22Rv1 (cell line): ENCODE measurements at regions not wholly inside any gene's neighbourhood (a gene's known extent, or its start where the extent isn't known, plus 50 kb on each side); places are given as distances from the start of the nearest gene placed in this dataset.

ENCODE experiments used
- H3K27ac ChIP-seq: fragments of 450-650 bp; 2 replicates; pipeline ENCODE4 v1.5.1; 2017
- CTCF ChIP-seq: fragments of 450-650 bp; IDR thresholded peaks from 2 replicates; pipeline ENCODE4 v1.5.1; 2017; ENCODE audit warnings: mild to moderate bottlenecking
- ZFX ChIP-seq: fragments of 450-650 bp; IDR thresholded peaks from 2 replicates; pipeline ENCODE4 v1.6.1; 2017; ENCODE audit warnings: antibody characterized with exemption, borderline replicate concordance

GRCh38 chr4:13907255-13907751 is 279.8 kb upstream of the BOD1L1 start:
- no peak for TF ChIP-seq CTCF
- no peak overlapping the region for H3K27ac ChIP-seq

- H3K27ac ChIP-seq: no peak overlapping the region
- TF ChIP-seq ZFX (no peak), CTCF (no peak)
Measured at GRCh38 chr4:13908455-13908854, 280.9 kb upstream of the BOD1L1 start.

GRCh38 chr4:13910556-13910955 is 283.0 kb upstream of the BOD1L1 start:
- H3K27ac ChIP-seq: no peak overlapping the region
- TF ChIP-seq ZFX (no peak), CTCF (no peak)

DNA sequence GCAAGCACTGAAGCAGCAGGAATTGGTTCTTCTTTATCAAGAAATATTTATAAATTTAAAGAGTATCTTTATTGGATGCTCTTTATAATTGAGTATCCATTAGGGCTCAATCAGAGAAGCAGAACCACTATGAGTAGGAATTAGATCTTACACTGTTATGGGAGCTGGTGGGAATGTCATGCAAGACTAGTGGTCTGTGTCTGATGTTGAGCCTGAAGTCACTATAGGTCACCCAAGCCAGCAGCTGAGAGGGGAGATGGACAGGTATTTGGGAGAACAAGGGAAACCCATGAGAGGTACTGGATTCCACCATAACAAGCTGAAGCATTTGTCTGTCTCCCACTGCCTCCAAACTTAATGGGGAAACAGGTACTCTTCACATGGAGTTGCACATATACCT is 283.7 kb upstream of the BOD1L1 start:
- no peak for TF ChIP-seq CTCF
- no peak for TF ChIP-seq ZFX
- no peak overlapping the region for H3K27ac ChIP-seq

DNA sequence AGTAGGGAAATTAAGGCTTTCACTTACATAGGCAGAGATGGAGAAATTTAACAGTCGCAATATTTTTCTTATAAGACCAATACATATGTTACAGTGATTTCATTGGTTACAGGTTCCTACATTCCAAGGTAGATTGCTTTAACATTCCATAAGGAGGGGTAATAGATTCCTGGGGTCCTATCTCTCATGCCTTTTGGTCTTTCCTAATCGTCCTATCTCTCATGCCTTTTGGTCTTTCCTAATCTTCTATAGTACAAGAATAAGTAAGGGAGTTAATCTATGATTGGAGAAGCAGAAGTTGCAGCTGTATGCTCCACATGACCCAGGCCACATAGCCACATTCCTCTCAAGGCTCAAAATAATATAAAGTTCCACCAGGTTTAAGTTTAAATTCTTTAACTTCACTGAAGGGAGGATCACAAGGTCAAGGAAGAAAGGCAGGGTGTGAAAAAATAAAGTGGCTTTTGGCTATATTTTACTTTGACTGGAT is 285.0 kb upstream of the BOD1L1 start:
- TF ChIP-seq ZFX: no peak
- TF ChIP-seq CTCF: no peak
- H3K27ac ChIP-seq: no peak overlapping the region

GRCh38 chr4:13912966-13913365 is 285.4 kb upstream of the BOD1L1 start:
- no peak overlapping the region for H3K27ac ChIP-seq
- TF ChIP-seq ZFX (no peak), CTCF (no peak)

- H3K27ac ChIP-seq: no peak overlapping the region
- TF ChIP-seq CTCF (no peak), ZFX (no peak)
Measured at GRCh38 chr4:13917015-13917414, 289.5 kb upstream of the BOD1L1 start.
